GM12873 (cell line): ENCODE measurements at regions not wholly inside any gene's neighbourhood (a gene's known extent, or its start where the extent isn't known, plus 50 kb on each side); places are given as distances from the start of the nearest gene placed in this dataset.

Experiments used
- TF ChIP-seq, protein P1 (sequence below): IDR thresholded peaks from 2 replicates; pipeline ENCODE4 v1.5.1; 2012; ENCODE audit warnings: low read depth, mild to moderate bottlenecking, moderate library complexity, low read length, control low read depth; ENCODE audit not compliant: insufficient read depth; ENCODE audit errors: missing control alignments

GRCh38 chr6:2594868-2595267 lies 155.9 kb downstream of the MYLK4 start:
- TF ChIP-seq, protein P1, sequence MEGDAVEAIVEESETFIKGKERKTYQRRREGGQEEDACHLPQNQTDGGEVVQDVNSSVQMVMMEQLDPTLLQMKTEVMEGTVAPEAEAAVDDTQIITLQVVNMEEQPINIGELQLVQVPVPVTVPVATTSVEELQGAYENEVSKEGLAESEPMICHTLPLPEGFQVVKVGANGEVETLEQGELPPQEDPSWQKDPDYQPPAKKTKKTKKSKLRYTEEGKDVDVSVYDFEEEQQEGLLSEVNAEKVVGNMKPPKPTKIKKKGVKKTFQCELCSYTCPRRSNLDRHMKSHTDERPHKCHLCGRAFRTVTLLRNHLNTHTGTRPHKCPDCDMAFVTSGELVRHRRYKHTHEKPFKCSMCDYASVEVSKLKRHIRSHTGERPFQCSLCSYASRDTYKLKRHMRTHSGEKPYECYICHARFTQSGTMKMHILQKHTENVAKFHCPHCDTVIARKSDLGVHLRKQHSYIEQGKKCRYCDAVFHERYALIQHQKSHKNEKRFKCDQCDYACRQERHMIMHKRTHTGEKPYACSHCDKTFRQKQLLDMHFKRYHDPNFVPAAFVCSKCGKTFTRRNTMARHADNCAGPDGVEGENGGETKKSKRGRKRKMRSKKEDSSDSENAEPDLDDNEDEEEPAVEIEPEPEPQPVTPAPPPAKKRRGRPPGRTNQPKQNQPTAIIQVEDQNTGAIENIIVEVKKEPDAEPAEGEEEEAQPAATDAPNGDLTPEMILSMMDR = no peak

GRCh38 chr6:2593167-2593566 lies 157.6 kb downstream of the MYLK4 start:
- TF ChIP-seq, protein P1 = no peak

DNA sequence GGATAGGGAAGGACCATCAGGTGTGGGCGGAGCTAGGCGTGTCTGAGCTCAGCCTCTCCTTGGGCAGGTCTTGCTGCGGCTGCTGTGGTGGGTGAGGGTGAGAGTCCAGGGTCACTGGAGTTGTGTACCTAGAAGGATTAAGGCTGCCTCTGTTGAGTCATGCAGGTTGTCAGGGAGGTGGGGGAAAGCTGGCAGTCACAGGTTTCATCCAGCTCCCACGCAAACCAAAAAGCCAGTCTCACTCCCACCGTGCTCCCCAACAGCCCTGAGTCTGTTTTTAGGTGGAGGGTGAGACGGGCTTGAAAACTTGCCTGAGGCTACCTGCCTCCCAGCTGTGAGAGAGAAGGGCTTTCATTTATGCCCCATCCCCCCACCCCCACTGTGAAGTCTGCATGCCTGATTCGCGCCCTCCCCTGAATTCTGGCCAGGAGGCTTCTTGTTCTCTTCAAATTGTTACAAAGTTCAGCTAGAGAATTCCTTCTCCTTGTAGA lies 161.5 kb downstream of the MYLK4 start:
- TF ChIP-seq, protein P1 = no peak

DNA sequence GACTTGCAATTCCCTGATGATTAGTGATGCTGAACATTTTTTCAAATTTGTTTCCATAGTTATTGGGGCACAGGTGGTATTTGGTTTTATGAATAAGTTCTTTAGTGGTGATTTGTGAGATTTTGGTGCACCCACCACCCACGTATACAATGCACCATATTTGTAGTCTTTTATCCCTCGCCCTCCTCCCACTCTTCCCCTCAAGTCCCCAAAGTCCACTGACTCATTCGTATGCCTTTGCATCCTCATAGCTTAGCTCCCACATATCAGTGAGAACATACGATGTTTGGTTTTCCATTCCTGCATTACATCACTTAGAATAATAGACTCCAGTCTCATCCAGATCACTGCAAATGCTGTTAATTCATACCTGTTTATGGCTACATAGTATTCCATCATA lies 167.3 kb downstream of the MYLK4 start:
- TF ChIP-seq, protein P1 = no peak

- TF ChIP-seq, protein P1 = no peak
Observed at GRCh38 chr6:2582268-2582667, 168.5 kb downstream of the MYLK4 start.

DNA sequence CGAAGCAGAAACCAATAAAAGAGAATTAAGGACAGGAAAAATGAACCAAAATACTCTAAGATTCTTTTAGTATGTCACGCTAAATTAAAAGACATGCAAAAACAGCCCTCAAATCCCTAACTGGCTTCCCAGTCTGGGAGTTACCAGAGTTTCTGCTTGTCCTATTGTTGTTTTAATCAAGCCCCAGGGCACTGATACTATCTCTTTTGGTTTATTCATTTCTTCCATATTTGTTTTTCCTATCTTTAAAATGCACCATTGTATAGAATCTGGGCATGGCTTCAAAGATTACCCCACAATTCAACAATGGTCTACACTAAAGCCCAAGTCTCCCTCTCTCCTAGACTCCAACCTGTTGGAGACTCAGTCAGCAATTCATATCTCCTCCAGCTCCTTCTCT lies 169.1 kb downstream of the MYLK4 start:
- TF ChIP-seq, protein P1 = no peak

DNA sequence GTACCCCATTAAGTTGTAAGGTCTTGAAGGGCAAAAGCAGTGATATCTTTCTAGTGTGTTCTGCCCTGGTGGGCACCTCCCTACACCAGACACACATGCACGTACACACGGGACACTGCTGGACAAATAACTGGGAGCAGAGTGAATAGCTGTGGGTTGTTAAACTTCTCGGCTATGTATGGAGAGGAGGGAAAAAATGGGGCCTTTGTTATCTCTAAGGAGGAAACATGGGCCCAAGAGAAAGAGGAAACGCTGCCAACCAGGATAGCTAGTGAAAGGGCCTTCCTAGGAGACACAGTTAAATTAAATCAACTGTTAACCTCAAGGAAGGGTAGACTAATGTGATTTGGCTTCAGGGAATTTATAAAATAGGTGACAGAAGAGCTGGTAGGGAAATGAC lies 169.7 kb downstream of the MYLK4 start:
- TF ChIP-seq, protein P1 = no peak
